A172 (cell line): ENCODE measurements at regions not wholly inside any gene's neighbourhood (a gene's known extent, or its start where the extent isn't known, plus 50 kb on each side); places are given as distances from the start of the nearest gene placed in this dataset.
A peak's percentile ranks its signal among the peaks of the same experiment; 100 is the strongest.
"Not testable (repeated sequence)": the region's sequence is repeated elsewhere in the genome, so short reads cannot be mapped to it uniquely, and the experiment has no call there.

Source experiments
- DNase-seq: peaks from one replicate; pipeline ENCODE4 v3.0.0-alpha.2; 2015; ENCODE audit warnings: low spot score

GRCh38 chr11:103805688-103806009 is 230.8 kb upstream of the DDI1 start:
- no peak for DNase-seq

- DNase-seq, result peak; percentile 9
Observed at GRCh38 chr11:103806130-103806895, 230.1 kb upstream of the DDI1 start.

GRCh38 chr11:103807806-103808205 is 228.6 kb upstream of the DDI1 start:
- no peak for DNase-seq

GRCh38 chr11:103808252-103808651 is 228.2 kb upstream of the DDI1 start:
- DNase-seq, result no peak

GRCh38 chr11:103811870-103812455 is 224.5 kb upstream of the DDI1 start:
- no peak for DNase-seq

GRCh38 chr11:103812680-103813079 is 223.8 kb upstream of the DDI1 start:
- DNase-seq, result no peak

- DNase-seq, result not testable (repeated sequence)
Observed at GRCh38 chr11:103820345-103820744, 216.1 kb upstream of the DDI1 start.

- DNase-seq, result no peak
Observed at GRCh38 chr11:103824116-103824515, 212.3 kb upstream of the DDI1 start.

- no peak for DNase-seq
Observed at GRCh38 chr11:103825469-103825868, 211.0 kb upstream of the DDI1 start.

GRCh38 chr11:103826856-103827255 is 209.6 kb upstream of the DDI1 start:
- no peak for DNase-seq

GRCh38 chr11:103829596-103829995 is 206.8 kb upstream of the DDI1 start:
- DNase-seq, result no peak

GRCh38 chr11:103830205-103830604 is 206.2 kb upstream of the DDI1 start:
- no peak for DNase-seq

GRCh38 chr11:103832762-103833161 is 203.7 kb upstream of the DDI1 start:
- DNase-seq, result no peak

GRCh38 chr11:103842191-103842590 is 194.2 kb upstream of the DDI1 start:
- no peak for DNase-seq

GRCh38 chr11:103842795-103843194 is 193.6 kb upstream of the DDI1 start:
- DNase-seq, result peak; percentile 9

GRCh38 chr11:103844327-103845215 is 191.9 kb upstream of the DDI1 start:
- no peak for DNase-seq

- no peak for DNase-seq
Observed at GRCh38 chr11:103845331-103845730, 191.1 kb upstream of the DDI1 start.

- DNase-seq, result no peak
Observed at GRCh38 chr11:103848686-103849085, 187.8 kb upstream of the DDI1 start.

- no peak for DNase-seq
Observed at GRCh38 chr11:103849366-103849765, 187.1 kb upstream of the DDI1 start.

- DNase-seq, result no peak
Observed at GRCh38 chr11:103850419-103851165, 185.8 kb upstream of the DDI1 start.

- no peak for DNase-seq
Observed at GRCh38 chr11:103851166-103851651, 185.2 kb upstream of the DDI1 start.
